Testis (tissue), 2 donors: ENCODE measurements at regions not wholly inside any gene's neighbourhood (a gene's known extent, or its start where the extent isn't known, plus 50 kb on each side); places are given as distances from the start of the nearest gene placed in this dataset.

Experiments used
- DNase-seq: peaks from one replicate; pipeline ENCODE4 v3.0.0-alpha.2; 2019
- H3K27ac ChIP-seq, 2 donors: fragments of 200-600 bp; sonication (generic); one replicate each; pipeline ENCODE4 v1.5.1; 2019
- H3K27me3 ChIP-seq: fragments of 200-600 bp; sonication (generic); one replicate; pipeline ENCODE4 v1.5.1; 2019
- H3K36me3 ChIP-seq: fragments of 200-600 bp; sonication (generic); one replicate; pipeline ENCODE4 v1.5.1; 2017; ENCODE audit warnings: low read depth; ENCODE audit errors: missing control alignments
- H3K4me1 ChIP-seq: fragments of 200-600 bp; sonication (generic); one replicate; pipeline ENCODE4 v1.5.1; 2019
- H3K4me3 ChIP-seq, 2 donors: fragments of 200-600 bp; sonication (generic); one replicate each; pipeline ENCODE4 v1.5.1; 2017 to 2019
- H3K9me3 ChIP-seq: fragments of 200-600 bp; sonication (generic); one replicate; pipeline ENCODE4 v1.5.1; 2017
- CTCF ChIP-seq, 3 experiments: fragments of 450-650 bp in 2 of 3; fragments of 200-600 bp in 1 of 3; sonication (generic) in 1 of 3; IDR thresholded peaks; one replicate each; pipeline ENCODE4 v1.5.1; 2016 to 2019; ENCODE audit warnings: antibody characterized with exemption in 3 of 3, mild to moderate bottlenecking in 2 of 3, moderate library complexity in 1 of 3
- POLR2A ChIP-seq: fragments of 450-650 bp; IDR thresholded peaks from one replicate; pipeline ENCODE4 v1.6.1; 2017; ENCODE audit warnings: antibody characterized with exemption, mild to moderate bottlenecking, moderate library complexity
- WGBS, 2 donors: methylation state at CpG; one replicate each; pipeline ENCODE4 v1.1.5; 2018; 5-methylcytosine and 5-hydroxymethylcytosine counted together
- intact Hi-C: fragments of 100-400 bp; cut with DNase I; formaldehyde crosslinking; loops from one replicate; pipeline ENCODE4 v1.15.1; 2023; ENCODE audit warnings: low total_unique reads

GRCh38 chr4:123954220-123954619, 557.6 kb downstream of the SPRY1 start:
- intact Hi-C loops: no loop called here
- TF ChIP-seq CTCF (IDR thresholded peaks at IDR 0.05) (no peak), POLR2A (no peak)
- Histone ChIP-seq H3K27me3 (no peaks in the 10 kb centered on the region), H3K36me3 (no peaks in the 10 kb centered on the region), H3K4me3 (no peak overlapping the region), H3K4me1 (no peaks in the 10 kb centered on the region), H3K27ac (no peak overlapping the region), H3K9me3 (no peaks in the 10 kb centered on the region)
- 91% methylated on average over 4 of the region's 4 CpGs for WGBS, 2 donors
- no peak for DNase-seq

- no peaks in the 10 kb centered on the region for H3K27me3 ChIP-seq
- 95 to 96% methylated on average over 3 of the region's 3 CpGs for WGBS, 2 donors
- H3K4me3 ChIP-seq: no peak overlapping the region
- intact Hi-C loops: no loop called here
- no peak overlapping the region for H3K27ac ChIP-seq
- H3K9me3 ChIP-seq: no peaks in the 10 kb centered on the region
- no peaks in the 10 kb centered on the region for H3K36me3 ChIP-seq
- H3K4me1 ChIP-seq: no peaks in the 10 kb centered on the region
- TF ChIP-seq CTCF (IDR thresholded peaks at IDR 0.05) (no peak), POLR2A (no peak)
- no peak for DNase-seq
Measured at GRCh38 chr4:123955167-123955800, 558.7 kb downstream of the SPRY1 start.

- WGBS, 2 donors: 90 to 92% methylated on average over 4 to 7 of the region's 7 CpGs
Measured at GRCh38 chr4:123956204-123956603, 559.6 kb downstream of the SPRY1 start.

GRCh38 chr4:123966990-123967769, 570.6 kb downstream of the SPRY1 start:
- Histone ChIP-seq H3K36me3 (no peaks in the 10 kb centered on the region), H3K9me3 (no peaks in the 10 kb centered on the region), H3K27me3 (no peaks in the 10 kb centered on the region), H3K4me3 (no peak overlapping the region), H3K4me1 (no peaks in the 10 kb centered on the region), H3K27ac (no peak overlapping the region)
- DNase-seq: no peak
- intact Hi-C loops: no loop called here
- WGBS, 2 donors: 63 to 76% methylated on average over 4 of the region's 4 CpGs
- TF ChIP-seq POLR2A (no peak), CTCF (IDR thresholded peaks at IDR 0.05) (no peak)

More at GRCh38 chr4:123956204-123956603, 559.6 kb downstream of the SPRY1 start:
- DNase-seq: no peak
- H3K36me3 ChIP-seq: no peaks in the 10 kb centered on the region
- intact Hi-C loops: no loop called here
- H3K9me3 ChIP-seq: no peaks in the 10 kb centered on the region
- no peaks in the 10 kb centered on the region for H3K4me1 ChIP-seq
- H3K27me3 ChIP-seq: no peaks in the 10 kb centered on the region
- no peak overlapping the region for H3K27ac ChIP-seq
- TF ChIP-seq POLR2A: no peak
- no peak for TF ChIP-seq CTCF (IDR thresholded peaks at IDR 0.05)
- no peak overlapping the region for H3K4me3 ChIP-seq

GRCh38 chr4:123972031-123972430, 575.4 kb downstream of the SPRY1 start:
- intact Hi-C loops: no loop called here
- TF ChIP-seq CTCF (IDR thresholded peaks at IDR 0.05) (no peak), POLR2A (no peak)
- H3K4me1 ChIP-seq: no peaks in the 10 kb centered on the region
- no peaks in the 10 kb centered on the region for H3K9me3 ChIP-seq
- no peaks in the 10 kb centered on the region for H3K27me3 ChIP-seq
- DNase-seq: no peak
- 90 to 93% methylated on average over 1 of the region's 1 CpG for WGBS, 2 donors
- no peak overlapping the region for H3K4me3 ChIP-seq
- H3K27ac ChIP-seq: no peak overlapping the region
- no peaks in the 10 kb centered on the region for H3K36me3 ChIP-seq
